Activated CD4-positive, alpha-beta T cell treated with anti-CD3 and anti-CD28 coated beads for 4 hours (primary cell): ENCODE measurements at regions not wholly inside any gene's neighbourhood (a gene's known extent, or its start where the extent isn't known, plus 50 kb on each side); places are given as distances from the start of the nearest gene placed in this dataset.

Experiments used
- DNase-seq, 2 donors: peaks; one replicate each; pipeline ENCODE4 v3.0.0-alpha.2; 2020

DNA sequence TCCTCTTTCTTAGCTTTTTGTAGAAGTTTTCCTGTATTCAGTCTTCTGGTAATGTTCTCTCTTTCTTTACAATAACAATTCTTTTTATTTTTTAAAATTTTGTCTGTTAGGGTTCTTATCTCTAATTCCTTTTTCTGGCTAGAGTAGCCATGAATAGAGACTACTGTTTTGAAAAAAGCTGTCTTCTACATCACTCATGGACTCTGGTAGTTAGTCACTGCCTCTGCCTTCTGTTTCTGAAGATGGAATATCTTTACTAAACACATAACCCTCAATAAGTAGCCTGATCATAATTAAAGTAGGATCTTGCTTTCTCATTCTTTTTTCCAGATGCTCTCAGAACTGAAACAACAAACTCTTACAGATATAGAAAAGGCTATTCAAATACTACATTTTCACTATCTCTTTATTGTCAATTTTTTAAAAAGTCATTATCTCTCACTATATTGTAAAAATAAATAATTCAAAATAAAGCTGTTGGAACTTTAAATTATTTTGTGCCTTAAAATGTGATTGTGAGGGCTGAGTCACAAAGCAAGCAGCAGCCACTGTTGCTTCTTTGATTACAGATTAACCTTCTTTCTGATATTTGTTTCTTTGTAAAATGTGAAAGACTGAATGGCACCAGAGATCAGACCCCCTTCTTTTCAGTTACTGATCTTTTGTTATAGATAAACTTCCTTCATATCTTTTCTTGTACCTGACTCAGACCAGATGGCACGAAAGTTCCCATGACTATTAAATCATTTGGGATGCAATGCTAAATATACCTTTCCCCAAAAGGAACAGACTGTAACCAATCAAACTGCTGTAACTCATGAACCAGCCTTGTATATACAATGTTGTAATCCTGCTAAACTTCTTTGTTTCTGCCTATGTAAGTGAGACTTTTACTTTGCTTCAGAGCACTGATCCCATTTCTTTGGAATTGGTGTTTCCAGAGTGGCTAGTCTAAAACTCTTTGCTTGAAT lies 1159.5 kb downstream of the IGSF11 start:
- DNase-seq = no peak

DNA sequence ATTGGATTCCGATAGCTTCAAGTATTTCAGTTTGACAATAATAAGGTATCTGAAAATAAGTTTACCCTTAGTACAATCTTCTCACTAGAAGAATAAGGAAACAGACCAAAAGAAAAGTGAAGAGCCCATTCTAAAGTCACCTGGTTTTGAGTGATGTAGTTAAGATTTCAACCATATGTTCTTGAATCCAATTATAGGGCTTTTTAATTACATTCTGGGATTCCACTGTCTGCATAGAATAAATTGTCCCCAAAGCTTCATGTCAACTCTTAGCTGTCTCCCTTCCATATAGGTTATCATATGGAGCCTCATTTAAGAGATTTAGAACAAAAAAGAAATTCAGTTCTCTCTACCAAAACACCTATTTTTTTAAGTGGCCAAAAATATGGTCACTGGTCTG lies 1158.8 kb downstream of the IGSF11 start:
- DNase-seq = no peak

- DNase-seq = no peak
Measured at GRCh38 chr3:117880638-117881037, 1154.0 kb downstream of the IGSF11 start.

GRCh38 chr3:117881210-117881609 lies 1153.4 kb downstream of the IGSF11 start:
- no peak for DNase-seq

- no peak for DNase-seq
Measured at GRCh38 chr3:117885011-117885441, 1149.6 kb downstream of the IGSF11 start.

DNA sequence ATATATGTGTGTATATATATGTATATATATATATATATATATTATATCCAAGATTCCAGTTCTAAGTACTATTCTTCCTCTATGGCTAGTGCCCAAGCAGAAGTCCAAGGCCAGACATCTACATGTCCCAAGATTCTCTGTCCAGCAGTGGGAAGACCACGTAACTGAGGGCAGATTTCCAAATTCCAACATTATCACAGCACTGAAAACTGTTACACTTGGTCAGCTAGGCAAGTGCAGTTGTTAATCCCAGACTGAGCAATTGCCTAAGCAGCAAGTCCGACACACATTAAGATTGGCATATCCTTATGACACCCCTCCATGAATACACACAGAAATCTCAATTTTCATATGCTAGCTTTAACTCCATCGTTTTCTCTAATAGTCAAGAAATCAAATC lies 1148.5 kb downstream of the IGSF11 start:
- DNase-seq = no peak

DNA sequence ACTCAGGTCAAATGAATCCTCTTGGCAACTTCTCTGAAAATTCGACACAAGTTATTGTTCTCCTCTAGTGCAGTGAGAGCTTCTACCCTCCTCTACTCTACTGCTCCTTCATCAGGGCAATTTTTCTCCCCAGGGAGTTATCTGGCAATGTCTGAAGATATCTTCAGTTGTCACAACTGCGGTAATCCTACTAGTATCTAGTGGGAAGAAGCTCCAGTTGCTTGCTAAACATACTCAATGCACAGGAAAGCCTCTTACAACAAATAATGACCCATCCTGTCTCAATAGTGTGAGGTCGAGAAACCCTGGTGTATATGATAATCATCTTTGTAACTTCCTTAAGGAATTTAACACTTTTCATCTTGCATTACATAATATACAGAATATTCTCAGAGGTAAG lies 1147.6 kb downstream of the IGSF11 start:
- no peak for DNase-seq

GRCh38 chr3:117887901-117888300 lies 1146.7 kb downstream of the IGSF11 start:
- no peak for DNase-seq

DNA sequence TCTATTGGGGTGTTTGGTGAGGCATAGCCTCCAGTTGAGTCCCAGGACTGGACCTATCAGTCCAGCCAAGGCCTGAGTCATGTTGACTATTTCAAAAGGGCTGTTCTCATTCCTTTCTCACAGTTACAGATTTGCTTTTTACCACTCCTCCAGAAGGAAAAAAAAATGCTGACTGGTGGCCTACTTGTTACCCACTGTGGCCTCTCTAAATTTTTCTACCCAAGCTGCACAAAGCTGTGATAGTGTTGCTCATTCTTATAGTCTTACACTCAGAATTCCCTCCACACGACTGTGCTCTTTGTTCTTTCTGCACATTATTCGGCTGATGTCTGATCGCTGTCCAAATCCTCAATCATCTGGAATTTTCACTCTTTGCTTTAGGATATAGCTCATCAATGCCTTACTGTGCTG lies 1142.2 kb downstream of the IGSF11 start:
- no peak for DNase-seq

GRCh38 chr3:117893001-117893400 lies 1141.6 kb downstream of the IGSF11 start:
- DNase-seq = no peak

DNA sequence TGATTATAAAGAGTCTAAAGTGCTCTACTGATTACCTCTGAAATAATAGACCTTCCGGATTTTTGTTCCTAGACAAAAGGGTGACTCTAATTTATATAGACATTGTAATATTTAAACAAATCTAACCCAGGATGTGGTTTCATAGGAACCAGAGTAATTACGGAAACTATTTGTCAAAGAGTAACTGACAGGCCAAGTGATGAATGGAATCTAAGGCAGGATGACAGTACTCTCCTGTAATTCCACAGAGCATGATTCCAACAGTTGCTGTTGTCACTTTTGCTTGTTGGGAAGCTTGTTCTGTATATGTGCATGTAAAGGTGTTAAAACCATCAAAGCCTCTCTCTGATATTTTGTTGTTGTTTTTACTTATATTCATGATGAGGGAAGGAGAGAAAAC lies 1141.0 kb downstream of the IGSF11 start:
- no peak for DNase-seq

GRCh38 chr3:117898722-117899522 lies 1135.7 kb downstream of the IGSF11 start:
- DNase-seq = no peak

GRCh38 chr3:117903226-117903625 lies 1131.4 kb downstream of the IGSF11 start:
- DNase-seq = no peak

- DNase-seq = no peak
Measured at GRCh38 chr3:117910820-117911521, 1123.7 kb downstream of the IGSF11 start.

GRCh38 chr3:117912352-117912751 lies 1122.3 kb downstream of the IGSF11 start:
- no peak for DNase-seq

DNA sequence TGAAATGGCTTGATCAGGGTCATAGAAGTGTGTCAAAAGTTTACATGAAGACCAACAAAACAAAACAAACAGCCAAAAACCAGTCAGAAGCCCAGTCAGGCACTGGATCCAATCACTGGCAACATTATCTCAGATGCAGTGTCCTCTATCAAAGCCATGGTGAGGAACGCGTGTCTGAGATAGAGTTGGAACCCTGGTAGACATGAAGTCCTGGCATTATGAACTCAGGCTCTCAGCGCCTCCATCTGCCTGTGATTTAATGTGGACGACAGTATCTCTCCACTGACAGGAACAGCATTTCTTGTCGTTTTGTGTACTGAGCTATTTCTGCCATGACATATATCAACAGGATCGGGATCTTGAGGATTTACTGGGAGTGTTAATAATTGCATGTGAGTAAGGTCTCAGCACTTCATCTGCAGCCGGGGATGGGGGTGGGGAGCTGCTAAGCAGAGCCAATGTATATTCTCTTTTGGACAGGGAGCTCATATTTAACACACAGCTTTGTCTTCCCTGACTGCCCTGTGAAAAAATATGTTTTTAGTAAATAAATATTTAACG lies 1120.0 kb downstream of the IGSF11 start:
- no peak for DNase-seq

- no peak for DNase-seq
Measured at GRCh38 chr3:117916839-117917238, 1117.8 kb downstream of the IGSF11 start.

DNA sequence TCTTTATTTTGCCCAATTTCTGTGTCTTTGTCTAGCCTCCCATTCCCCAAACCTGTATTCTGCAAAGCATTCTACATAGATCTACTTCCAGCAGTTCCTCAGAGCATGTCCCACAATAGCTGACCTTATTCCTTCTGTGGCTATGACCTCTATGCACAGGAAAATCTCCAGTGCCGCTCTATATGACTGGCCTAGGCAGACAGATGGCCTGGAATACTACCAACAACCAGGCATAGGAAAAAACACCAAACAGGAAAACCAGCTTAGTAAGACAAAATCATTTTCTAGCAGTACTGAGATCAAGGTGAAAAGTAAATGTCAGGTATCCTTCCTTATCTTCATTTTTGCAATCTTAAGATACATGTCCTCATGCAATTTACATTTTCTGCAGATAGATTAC lies 1115.0 kb downstream of the IGSF11 start:
- no peak for DNase-seq

DNA sequence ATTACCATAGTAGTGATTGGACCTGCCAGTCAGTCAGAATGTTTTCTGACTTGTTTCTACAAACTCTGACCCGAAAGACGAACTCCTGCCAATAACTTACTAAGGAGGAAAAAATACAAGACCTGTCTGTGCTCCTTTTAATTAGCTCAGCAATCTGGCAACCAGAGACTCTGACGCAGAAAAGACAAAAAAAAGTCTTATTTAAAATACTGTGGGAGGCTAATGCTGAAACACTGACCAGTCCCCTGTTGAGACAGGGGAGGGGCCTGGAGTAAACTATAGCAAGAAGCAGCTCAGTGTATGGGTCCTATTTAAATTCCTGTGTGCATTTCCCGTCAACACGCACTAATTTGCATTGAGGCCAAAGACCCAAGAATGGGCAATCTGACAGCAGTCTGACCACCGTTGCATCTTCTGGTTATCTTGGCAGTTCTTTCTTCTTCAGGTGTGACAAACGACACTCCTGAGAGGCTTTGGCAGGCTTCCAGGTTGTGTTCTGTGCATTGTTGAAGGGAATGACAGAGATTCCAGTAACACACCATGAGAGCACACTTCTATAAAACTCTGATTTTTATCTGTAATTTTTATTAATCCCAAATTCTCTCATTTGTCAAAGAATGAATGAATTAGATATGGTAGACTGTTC lies 1114.3 kb downstream of the IGSF11 start:
- DNase-seq = no peak

DNA sequence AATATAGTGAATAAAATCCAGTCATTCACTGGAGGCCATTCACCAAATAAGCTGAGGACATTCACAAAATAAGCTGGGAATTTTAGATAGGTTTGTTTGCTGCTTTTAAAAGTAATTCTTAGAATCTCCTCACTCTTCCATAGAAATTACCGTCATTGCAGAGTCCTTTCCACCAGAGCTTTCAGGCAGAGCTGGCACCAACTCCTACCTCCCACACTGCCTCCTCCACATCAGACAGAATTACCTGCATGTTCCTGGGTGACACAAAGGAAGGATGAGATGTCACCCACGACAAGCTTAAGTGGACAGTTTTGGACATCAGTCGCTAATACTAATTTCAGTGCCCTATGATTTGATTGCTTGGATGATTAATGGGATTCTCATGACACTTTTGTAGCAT lies 1113.2 kb downstream of the IGSF11 start:
- DNase-seq = no peak

DNA sequence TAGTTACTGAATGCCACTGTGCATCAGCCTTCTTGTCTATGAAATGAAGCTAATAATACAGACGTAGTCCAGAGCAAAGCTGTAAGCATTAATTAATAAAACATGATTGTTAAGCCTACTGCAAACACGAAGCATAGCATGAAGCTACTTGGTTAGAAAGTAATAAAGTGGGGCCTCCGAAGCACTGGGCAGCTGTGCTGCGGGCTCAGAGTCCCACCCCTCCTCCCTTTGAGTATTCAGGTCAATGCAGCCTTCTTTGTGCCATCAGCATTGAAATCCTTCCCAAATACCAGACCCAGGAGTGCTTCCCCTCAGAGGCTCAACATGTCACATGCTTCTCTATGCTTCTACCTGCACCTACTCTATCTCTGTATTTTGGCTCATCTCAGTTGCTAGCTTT lies 1112.6 kb downstream of the IGSF11 start:
- no peak for DNase-seq

DNA sequence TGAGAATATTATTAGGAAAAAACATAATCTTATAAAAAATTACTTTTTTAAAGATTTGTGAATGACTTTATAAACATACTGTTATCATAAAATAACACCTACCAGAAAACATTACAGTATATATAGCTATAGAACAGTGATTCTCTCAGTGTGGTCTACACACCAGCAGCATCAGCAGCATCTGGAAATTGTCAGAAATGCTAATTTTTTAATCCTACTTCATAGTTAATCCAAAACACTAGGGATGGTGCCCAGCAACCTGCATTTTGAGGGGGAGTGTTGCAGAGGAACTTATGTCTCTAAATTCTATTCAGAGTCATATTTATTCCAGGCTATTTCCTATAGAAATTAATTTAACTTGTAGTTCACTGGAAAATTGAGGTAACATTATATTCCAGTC lies 1107.8 kb downstream of the IGSF11 start:
- DNase-seq = no peak
